ENCODE measurements at regions not wholly inside any gene's neighbourhood (a gene's known extent, or its start where the extent isn't known, plus 50 kb on each side); places are given as distances from the start of the nearest gene placed in this dataset.
"Not testable (repeated sequence)": the region's sequence is repeated elsewhere in the genome, so short reads cannot be mapped to it uniquely, and the experiment has no call there.

GRCh38 chr2:192657362-192657761 lies 462.6 kb upstream of the TMEFF2 start:
- Histone ChIP-seq H3K27me3 (ENCODE audit: control insufficient read depth, insufficient read depth, low read length) (no peaks in the 10 kb centered on the region), H3K4me3 (ENCODE audit: low read length) (no peak overlapping the region), H3K36me3 (ENCODE audit: control insufficient read depth, low read depth, low read length) (no peaks in the 10 kb centered on the region), H3K9ac (ENCODE audit: low read length) (no peak overlapping the region), H3K27ac (ENCODE audit: low read length) (no peak overlapping the region), H3K4me1 (ENCODE audit: control insufficient read depth, low read depth, low read length) (no peaks in the 10 kb centered on the region), H3K9me3 (ENCODE audit: control insufficient read depth, low read depth, low read length) (no peaks in the 10 kb centered on the region)

DNA sequence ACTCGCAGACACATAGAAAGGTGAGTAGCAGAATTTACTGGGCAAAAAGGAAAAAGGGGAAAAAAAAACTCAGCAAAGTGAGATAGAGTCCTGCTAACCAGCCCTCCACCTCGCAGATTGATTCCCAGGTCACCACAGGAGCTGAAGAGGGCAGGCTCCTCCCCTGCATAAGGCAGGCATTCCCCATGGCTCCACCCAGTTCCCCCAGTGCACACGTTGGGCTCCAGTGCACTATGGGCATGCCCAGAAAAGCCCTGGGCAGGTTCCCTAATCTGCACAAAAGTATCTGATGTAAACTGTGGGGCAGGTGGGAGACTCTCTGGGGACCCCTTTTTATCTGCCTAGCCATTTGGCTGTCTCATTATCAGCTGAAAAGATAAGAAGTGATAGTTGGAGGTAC lies 461.2 kb upstream of the TMEFF2 start:
- H3K4me1 ChIP-seq (ENCODE audit: control insufficient read depth, low read depth, low read length): no peaks in the 10 kb centered on the region
- H3K27me3 ChIP-seq (ENCODE audit: control insufficient read depth, insufficient read depth, low read length): no peaks in the 10 kb centered on the region
- no peak overlapping the region for H3K4me3 ChIP-seq (ENCODE audit: low read length)
- no peak overlapping the region for H3K9ac ChIP-seq (ENCODE audit: low read length)
- H3K9me3 ChIP-seq (ENCODE audit: control insufficient read depth, low read depth, low read length): no peaks in the 10 kb centered on the region
- H3K27ac ChIP-seq (ENCODE audit: low read length): no peak overlapping the region
- H3K36me3 ChIP-seq (ENCODE audit: control insufficient read depth, low read depth, low read length): no peaks in the 10 kb centered on the region

- Histone ChIP-seq H3K9me3 (ENCODE audit: control insufficient read depth, low read depth, low read length) (no peaks in the 10 kb centered on the region), H3K27ac (ENCODE audit: low read length) (no peak overlapping the region), H3K9ac (ENCODE audit: low read length) (no peak overlapping the region), H3K4me1 (ENCODE audit: control insufficient read depth, low read depth, low read length) (no peaks in the 10 kb centered on the region), H3K4me3 (ENCODE audit: low read length) (no peak overlapping the region), H3K27me3 (ENCODE audit: control insufficient read depth, insufficient read depth, low read length) (no peaks in the 10 kb centered on the region), H3K36me3 (ENCODE audit: control insufficient read depth, low read depth, low read length) (no peaks in the 10 kb centered on the region)
Observed at GRCh38 chr2:192645811-192646598, 451.3 kb upstream of the TMEFF2 start.

GRCh38 chr2:192634557-192634956 lies 439.8 kb upstream of the TMEFF2 start:
- Histone ChIP-seq H3K9ac (ENCODE audit: low read length) (no peak overlapping the region), H3K9me3 (ENCODE audit: control insufficient read depth, low read depth, low read length) (no peaks in the 10 kb centered on the region), H3K27me3 (ENCODE audit: control insufficient read depth, insufficient read depth, low read length) (no peaks in the 10 kb centered on the region), H3K4me3 (ENCODE audit: low read length) (no peak overlapping the region), H3K4me1 (ENCODE audit: control insufficient read depth, low read depth, low read length) (no peaks in the 10 kb centered on the region), H3K36me3 (ENCODE audit: control insufficient read depth, low read depth, low read length) (no peaks in the 10 kb centered on the region), H3K27ac (ENCODE audit: low read length) (no peak overlapping the region)

- Histone ChIP-seq H3K4me1 (ENCODE audit: control insufficient read depth, low read depth, low read length) (no peaks in the 10 kb centered on the region), H3K36me3 (ENCODE audit: control insufficient read depth, low read depth, low read length) (no peaks in the 10 kb centered on the region), H3K9ac (ENCODE audit: low read length) (no peak overlapping the region), H3K9me3 (ENCODE audit: control insufficient read depth, low read depth, low read length) (no peaks in the 10 kb centered on the region), H3K27ac (ENCODE audit: low read length) (no peak overlapping the region), H3K4me3 (ENCODE audit: low read length) (no peak overlapping the region), H3K27me3 (ENCODE audit: control insufficient read depth, insufficient read depth, low read length) (no peaks in the 10 kb centered on the region)
Observed at GRCh38 chr2:192628017-192628416, 433.3 kb upstream of the TMEFF2 start.

DNA sequence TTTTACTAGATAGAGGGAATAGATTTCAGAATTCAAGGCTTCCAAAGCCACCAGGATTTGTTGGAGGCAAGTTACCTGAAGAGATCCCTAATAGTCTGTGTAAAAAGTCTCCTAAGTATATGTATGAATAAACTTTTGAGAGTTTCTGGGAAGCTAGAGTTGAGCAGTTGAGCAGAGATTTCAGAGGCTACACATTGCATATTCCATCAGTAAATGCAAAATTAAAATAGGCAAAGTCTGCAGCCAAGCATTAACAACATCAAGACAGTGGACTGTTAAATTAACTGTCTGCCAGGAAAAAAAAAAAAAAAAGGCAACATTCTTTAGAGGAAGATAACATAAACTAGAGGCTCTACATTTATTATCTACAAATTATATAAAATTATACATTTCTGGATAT lies 420.4 kb upstream of the TMEFF2 start:
- H3K9me3 ChIP-seq (ENCODE audit: control insufficient read depth, low read depth, low read length): no peaks in the 10 kb centered on the region
- no peaks in the 10 kb centered on the region for H3K36me3 ChIP-seq (ENCODE audit: control insufficient read depth, low read depth, low read length)
- H3K27ac ChIP-seq (ENCODE audit: low read length): no peak overlapping the region
- H3K9ac ChIP-seq (ENCODE audit: low read length): no peak overlapping the region
- H3K4me3 ChIP-seq (ENCODE audit: low read length): no peak overlapping the region
- H3K27me3 ChIP-seq (ENCODE audit: control insufficient read depth, insufficient read depth, low read length): no peaks in the 10 kb centered on the region
- H3K4me1 ChIP-seq (ENCODE audit: control insufficient read depth, low read depth, low read length): no peaks in the 10 kb centered on the region

DNA sequence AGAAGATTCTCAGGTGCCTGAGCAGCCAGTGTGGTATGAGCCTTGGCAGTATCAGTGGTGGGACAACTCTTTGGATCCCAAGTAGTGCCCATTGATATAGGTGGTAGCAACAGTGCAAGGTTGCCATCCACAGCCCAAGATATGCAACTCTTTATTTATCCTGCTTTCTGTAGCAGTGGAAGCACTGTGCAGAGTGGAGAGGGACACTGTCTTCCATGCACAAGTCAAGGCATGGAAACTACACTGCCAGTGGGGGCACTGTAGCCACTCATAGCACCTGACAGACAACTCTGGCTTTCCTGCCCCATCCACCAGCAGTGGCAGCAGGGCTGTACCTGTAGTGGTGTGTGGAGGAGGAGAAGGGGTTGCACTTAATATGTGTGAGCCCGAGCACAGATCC lies 409.6 kb upstream of the TMEFF2 start:
- no peak overlapping the region for H3K4me3 ChIP-seq (ENCODE audit: low read length)
- H3K9me3 ChIP-seq (ENCODE audit: control insufficient read depth, low read depth, low read length): no peaks in the 10 kb centered on the region
- H3K36me3 ChIP-seq (ENCODE audit: control insufficient read depth, low read depth, low read length): no peaks in the 10 kb centered on the region
- no peak overlapping the region for H3K27ac ChIP-seq (ENCODE audit: low read length)
- H3K9ac ChIP-seq (ENCODE audit: low read length): no peak overlapping the region
- no peaks in the 10 kb centered on the region for H3K27me3 ChIP-seq (ENCODE audit: control insufficient read depth, insufficient read depth, low read length)
- H3K4me1 ChIP-seq (ENCODE audit: control insufficient read depth, low read depth, low read length): no peaks in the 10 kb centered on the region

- not testable (repeated sequence) for H3K4me3 ChIP-seq (ENCODE audit: low read length); H3K9ac ChIP-seq (ENCODE audit: low read length); H3K36me3 ChIP-seq (ENCODE audit: control insufficient read depth, low read depth, low read length); H3K27ac ChIP-seq (ENCODE audit: low read length); H3K27me3 ChIP-seq (ENCODE audit: control insufficient read depth, insufficient read depth, low read length); H3K4me1 ChIP-seq (ENCODE audit: control insufficient read depth, low read depth, low read length); H3K9me3 ChIP-seq (ENCODE audit: control insufficient read depth, low read depth, low read length)
Observed at GRCh38 chr2:192598649-192599048, 403.9 kb upstream of the TMEFF2 start.

GRCh38 chr2:192593561-192593960 lies 398.8 kb upstream of the TMEFF2 start:
- Histone ChIP-seq H3K4me3 (ENCODE audit: low read length) (no peak overlapping the region), H3K9me3 (ENCODE audit: control insufficient read depth, low read depth, low read length) (no peaks in the 10 kb centered on the region), H3K27me3 (ENCODE audit: control insufficient read depth, insufficient read depth, low read length) (no peaks in the 10 kb centered on the region), H3K36me3 (ENCODE audit: control insufficient read depth, low read depth, low read length) (no peaks in the 10 kb centered on the region), H3K4me1 (ENCODE audit: control insufficient read depth, low read depth, low read length) (no peaks in the 10 kb centered on the region), H3K27ac (ENCODE audit: low read length) (no peak overlapping the region), H3K9ac (ENCODE audit: low read length) (no peak overlapping the region)

DNA sequence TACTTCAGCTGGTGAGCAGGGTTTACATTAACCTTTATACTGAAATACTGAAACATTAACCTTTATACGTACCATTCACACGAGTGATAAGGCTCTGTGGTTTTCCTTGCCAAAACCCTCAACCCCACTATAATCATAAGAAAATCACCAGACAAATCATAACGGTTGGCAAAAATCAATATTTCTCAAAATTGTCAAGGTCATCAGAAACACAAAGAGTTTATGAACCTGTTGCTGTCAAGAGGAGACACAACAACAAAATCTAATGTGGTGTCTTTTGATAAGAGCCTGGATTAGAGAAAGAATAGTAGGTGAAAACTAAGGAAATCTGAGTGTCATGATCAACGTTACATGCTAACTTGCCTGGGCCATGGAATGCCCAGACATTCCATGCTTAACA lies 396.9 kb upstream of the TMEFF2 start:
- H3K36me3 ChIP-seq (ENCODE audit: control insufficient read depth, low read depth, low read length): no peaks in the 10 kb centered on the region
- H3K4me3 ChIP-seq (ENCODE audit: low read length): no peak overlapping the region
- H3K9ac ChIP-seq (ENCODE audit: low read length): no peak overlapping the region
- no peak overlapping the region for H3K27ac ChIP-seq (ENCODE audit: low read length)
- H3K27me3 ChIP-seq (ENCODE audit: control insufficient read depth, insufficient read depth, low read length): no peaks in the 10 kb centered on the region
- no peaks in the 10 kb centered on the region for H3K9me3 ChIP-seq (ENCODE audit: control insufficient read depth, low read depth, low read length)
- H3K4me1 ChIP-seq (ENCODE audit: control insufficient read depth, low read depth, low read length): no peaks in the 10 kb centered on the region

DNA sequence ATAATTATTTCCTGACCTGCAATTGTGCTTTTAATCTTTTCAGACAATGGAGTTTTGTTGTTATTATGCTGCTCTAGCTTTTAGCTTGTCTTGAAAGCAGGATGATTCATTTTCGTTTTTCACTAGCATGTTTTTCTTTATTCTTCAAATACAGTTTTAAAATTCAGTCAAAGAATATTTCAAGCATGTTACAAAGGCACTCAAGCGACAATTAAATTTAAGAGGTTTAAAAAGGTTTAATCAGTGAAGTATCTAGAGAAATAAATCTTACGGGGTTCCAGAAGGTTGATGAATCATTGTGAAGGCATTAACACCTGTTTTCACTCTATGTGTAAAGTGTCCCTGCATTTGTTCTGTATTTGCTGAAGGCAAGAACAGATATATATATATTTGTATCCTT lies 390.7 kb upstream of the TMEFF2 start:
- H3K27ac ChIP-seq (ENCODE audit: low read length): no peak overlapping the region
- no peaks in the 10 kb centered on the region for H3K4me1 ChIP-seq (ENCODE audit: control insufficient read depth, low read depth, low read length)
- no peaks in the 10 kb centered on the region for H3K9me3 ChIP-seq (ENCODE audit: control insufficient read depth, low read depth, low read length)
- H3K36me3 ChIP-seq (ENCODE audit: control insufficient read depth, low read depth, low read length): no peaks in the 10 kb centered on the region
- no peak overlapping the region for H3K4me3 ChIP-seq (ENCODE audit: low read length)
- H3K9ac ChIP-seq (ENCODE audit: low read length): no peak overlapping the region
- H3K27me3 ChIP-seq (ENCODE audit: control insufficient read depth, insufficient read depth, low read length): no peaks in the 10 kb centered on the region

DNA sequence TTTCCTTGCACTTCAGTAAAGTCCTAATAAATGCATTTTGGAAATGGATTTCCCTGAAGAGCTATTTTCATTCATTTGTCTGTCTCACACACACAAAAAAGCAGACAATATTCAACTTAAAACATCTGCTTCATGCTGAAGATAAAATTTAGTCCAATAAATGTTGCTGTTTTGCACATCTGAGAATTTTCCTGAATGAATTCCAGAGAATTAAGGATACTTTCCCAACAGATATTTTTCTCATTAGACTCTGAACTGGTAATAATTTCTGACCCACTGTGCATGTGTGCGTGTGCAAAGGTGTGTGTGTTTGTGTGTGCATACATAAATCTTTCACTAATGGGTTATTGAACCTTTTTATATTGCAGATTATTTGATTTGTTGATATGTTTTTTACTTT lies 390.2 kb upstream of the TMEFF2 start:
- Histone ChIP-seq H3K4me1 (ENCODE audit: control insufficient read depth, low read depth, low read length) (no peaks in the 10 kb centered on the region), H3K9ac (ENCODE audit: low read length) (no peak overlapping the region)

More for the DNA sequence above, 390.2 kb upstream of the TMEFF2 start:
- Histone ChIP-seq H3K36me3 (ENCODE audit: control insufficient read depth, low read depth, low read length) (no peaks in the 10 kb centered on the region), H3K4me3 (ENCODE audit: low read length) (no peak overlapping the region), H3K9me3 (ENCODE audit: control insufficient read depth, low read depth, low read length) (no peaks in the 10 kb centered on the region), H3K27ac (ENCODE audit: low read length) (no peak overlapping the region), H3K27me3 (ENCODE audit: control insufficient read depth, insufficient read depth, low read length) (no peaks in the 10 kb centered on the region)
